GM12878 (cell line): ENCODE measurements at regions not wholly inside any gene's neighbourhood (a gene's known extent, or its start where the extent isn't known, plus 50 kb on each side); places are given as distances from the start of the nearest gene placed in this dataset.

Experiments
- ATAC-seq: fragments of 200-7000 bp; cut with Tn5 transposase; 3 replicates; pipeline ENCODE4 v1.9.1; 2020; ENCODE audit warnings: mild to moderate bottlenecking, moderate library complexity
- BruUV-seq: library from RNA; stranded (reverse); fragments of 400-500 nt; replicated peaks from 2 replicates; lab custom pipeline; 2021; lab: Mats Ljungman, UMichigan
- CTCF ChIA-PET: fragments of 300-600 bp; sonication (Branson Sonifier 250); formaldehyde crosslinking; extraction: SDS; loops from one replicate; lab custom pipeline; 2021; ENCODE audit warnings: inconsistent platforms; lab: Yijun Ruan, JAX
- POLR2A ChIA-PET: fragments of 350-600 bp; formaldehyde crosslinking; extraction: SDS; loops from one replicate; lab custom pipeline; 2021; ENCODE audit warnings: inconsistent platforms; lab: Charles Lee
- RAD21 ChIA-PET: fragments of 300-600 bp; sonication (Branson Sonifier 250); formaldehyde crosslinking; loops from one replicate; lab custom pipeline; 2023; ENCODE audit warnings: antibody characterized with exemption; ENCODE audit not compliant: unreplicated experiment; lab: Charles Lee
- SMC1A ChIA-PET: fragments of 300-600 bp; sonication (Branson Sonifier 250); formaldehyde crosslinking; loops from one replicate; lab custom pipeline; 2023; ENCODE audit not compliant: unreplicated experiment, uncharacterized antibody; lab: Charles Lee
- DNase-seq: peaks from one replicate; pipeline ENCODE4 v3.0.0-alpha.2; 2011; ENCODE audit warnings: low read depth, low spot score
- FAIRE-seq: peaks from 3 replicates; lab custom pipeline; 2011; peaks lifted over from hg19 to GRCh38; lab: Jason Lieb, UNC
- H2AFZ ChIP-seq: 2 replicates; pipeline ENCODE4 v1.6.0; 2011; ENCODE audit warnings: low read depth, low read length, control low read depth; ENCODE audit not compliant: control insufficient read depth
- H3K27ac ChIP-seq: 2 replicates; pipeline ENCODE4 v1.5.1; 2011; ENCODE audit warnings: control low read depth; ENCODE audit not compliant: control insufficient read depth, insufficient read depth
- H3K27me3 ChIP-seq, 2 experiments: replicated peaks in 1 of 2; 2 replicates each; pipeline versions ENCODE4 v1.6.0 to v1.6.1; 2011; ENCODE audit warnings: low read length in 1 of 2; ENCODE audit not compliant: control insufficient read depth in 2 of 2, insufficient read depth in 2 of 2
- H3K36me3 ChIP-seq, 2 experiments: 2 replicates each; pipeline ENCODE4 v1.5.1; 2011; ENCODE audit warnings: low read length in 1 of 2; ENCODE audit not compliant: control insufficient read depth in 2 of 2, insufficient read depth in 2 of 2
- H3K4me1 ChIP-seq: 2 replicates; pipeline ENCODE4 v1.6.1; 2011; ENCODE audit warnings: mild to moderate bottlenecking, low read length, moderate library complexity, mixed read lengths; ENCODE audit not compliant: control insufficient read depth, insufficient read depth
- H3K4me2 ChIP-seq: 2 replicates; pipeline ENCODE4 v1.6.0; 2011; ENCODE audit warnings: control low read depth; ENCODE audit not compliant: control insufficient read depth, insufficient read depth
- H3K4me3 ChIP-seq: fragments of 200-600 bp; sonication (generic); 2 replicates; pipeline ENCODE4 v1.5.1; 2016
- H3K79me2 ChIP-seq: 2 replicates; pipeline ENCODE4 v1.6.0; 2011; ENCODE audit warnings: low read length; ENCODE audit not compliant: control insufficient read depth, insufficient read depth
- H3K9ac ChIP-seq: 2 replicates; pipeline ENCODE4 v1.8.0; 2011; ENCODE audit warnings: low read length, control low read depth, mixed read lengths; ENCODE audit not compliant: control insufficient read depth, insufficient read depth
- H3K9me3 ChIP-seq: replicated peaks from 3 replicates; pipeline ENCODE4 v1.5.1; 2011; ENCODE audit warnings: mild to moderate bottlenecking, low read length; ENCODE audit not compliant: control insufficient read depth, insufficient read depth
- H4K20me1 ChIP-seq: 2 replicates; pipeline ENCODE4 v1.6.0; 2011; ENCODE audit not compliant: control insufficient read depth, insufficient read depth
- ATF7 ChIP-seq: fragments of 450-650 bp; IDR thresholded peaks from 2 replicates; pipeline ENCODE4 v1.6.1; 2016; ENCODE audit warnings: low read depth, mild to moderate bottlenecking
- CHD1 ChIP-seq: IDR thresholded peaks from 2 replicates; pipeline ENCODE4 v1.6.1; 2012; ENCODE audit warnings: low read depth, low read length, improper control_type of control experiment
- EED ChIP-seq: sonication (generic); IDR thresholded peaks from 2 replicates; pipeline ENCODE4 v1.6.1; 2016; ENCODE audit warnings: antibody characterized with exemption, low read depth
- JUNB ChIP-seq: IDR thresholded peaks from 2 replicates; pipeline ENCODE4 v1.6.1; 2016; ENCODE audit warnings: antibody characterized with exemption, mild to moderate bottlenecking
- RUNX3 ChIP-seq: IDR thresholded peaks from 2 replicates; pipeline ENCODE4 v1.6.1; 2012; ENCODE audit warnings: low read length, inconsistent platforms
- SMC3 ChIP-seq: IDR thresholded peaks from 2 replicates; pipeline ENCODE4 v1.6.1; 2011; ENCODE audit warnings: low read length, improper control_type of control experiment, borderline replicate concordance
- SUPT20H ChIP-seq: IDR thresholded peaks from 2 replicates; pipeline ENCODE4 v1.6.1; 2011; ENCODE audit warnings: low read depth, mild to moderate bottlenecking, low read length, moderate library complexity, borderline replicate concordance; ENCODE audit not compliant: control insufficient read depth
- ZNF274 ChIP-seq: IDR thresholded peaks from one replicate; pipeline ENCODE4 v1.8.0; 2011; ENCODE audit not compliant: insufficient read length, insufficient read depth
- WGBS: methylation state at CpG from one replicate; pipeline ENCODE4 v1.1.6; 2016; ENCODE audit warnings: low lambda C conversion rate; ENCODE audit not compliant: insufficient replicate concordance, insufficient coverage; ENCODE audit errors: missing lambda C conversion rate; 5-methylcytosine and 5-hydroxymethylcytosine counted together
- in situ Hi-C: fragments of 300-500 bp; cut with MboI; formaldehyde crosslinking; loops from 9 replicates; pipeline ENCODE4 v1.14.3; 2018; ENCODE audit warnings: mixed read lengths
- intact Hi-C: fragments of 100-400 bp; cut with micrococcal nuclease; formaldehyde crosslinking; loops from one replicate; pipeline ENCODE4 v1.14.2; 2022; ENCODE audit not compliant: unreplicated experiment
- TF ChIP-seq, protein P1 (sequence below): fragments of 450-650 bp; IDR thresholded peaks from 2 replicates; pipeline ENCODE4 v1.6.1; 2017; ENCODE audit warnings: mild to moderate bottlenecking, moderate library complexity
- TF ChIP-seq, protein P2 (sequence below): fragments of 450-650 bp; IDR thresholded peaks from 2 replicates; pipeline ENCODE4 v1.6.1; 2017; ENCODE audit warnings: mild to moderate bottlenecking, low read depth, inconsistent platforms; ENCODE audit not compliant: poor library complexity, severe bottlenecking
- TF ChIP-seq, protein P3 (sequence below): IDR thresholded peaks from 2 replicates; pipeline ENCODE4 v1.6.1; 2012; ENCODE audit warnings: mild to moderate bottlenecking, low read depth, low read length
- TF ChIP-seq, protein P4 (sequence below): fragments of 450-650 bp; IDR thresholded peaks from 2 replicates; pipeline ENCODE4 v1.6.1; 2017; ENCODE audit warnings: low read depth, mild to moderate bottlenecking, moderate library complexity

DNA sequence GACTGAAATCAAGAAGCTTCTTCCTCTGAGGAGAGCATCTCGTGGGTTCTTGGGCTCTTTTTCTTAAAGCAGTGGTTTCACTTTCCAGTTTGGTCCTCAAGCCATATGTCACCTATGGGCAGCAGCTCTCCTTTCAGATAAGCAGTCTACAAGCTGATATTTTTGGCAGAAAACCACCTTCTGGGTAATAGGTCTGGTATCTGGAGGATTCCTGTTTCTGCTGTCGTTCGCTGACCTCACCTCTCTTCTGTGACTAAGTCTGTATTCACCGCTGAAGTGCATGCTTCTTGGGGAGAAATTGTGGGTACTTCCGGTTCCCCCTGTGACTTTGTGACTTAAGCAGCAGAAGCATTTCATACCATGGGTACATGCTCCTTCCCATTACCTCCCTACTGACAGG is 193.6 kb downstream of the EDN1 start:
- peak overlapping the region; percentile 80 for H2AFZ ChIP-seq
- intact Hi-C loops (loop anchor here (5.0 kb wide), 2 partner anchors 126 to 191 kb away; partner anchors contain the start of gene EDN1), in situ Hi-C loops (no loop called here)
- ChIA-PET SMC1A (interaction anchor here (0.5 to 7.6 kb wide), 24 partner anchors 9 to 391 kb away, joined by 3 to 66 read pairs (median 12); partner anchors contain the start of gene EDN1), CTCF (interaction anchor here (0.9 to 4.0 kb wide), 25 partner anchors 9 to 828 kb away, joined by 3 to 54 read pairs (median 8); partner anchors contain the start of gene EDN1), RAD21 (interaction anchor here (0.9 to 3.9 kb wide), 17 partner anchors 13 to 203 kb away, joined by 3 to 60 read pairs (median 8); partner anchors contain the start of gene EDN1), POLR2A (interaction anchor here (0.5 to 2.4 kb wide), 8 partner anchors 11 to 463 kb away, joined by 3 to 9 read pairs (median 6); no protein-coding TSS in a partner anchor)
- peak overlapping the region; percentile 27; the same call in 1 of the 2 replicates for H3K4me3 ChIP-seq
- H3K79me2 ChIP-seq = no peaks in the 10 kb centered on the region
- no TSS peak for BruUV-seq
- H4K20me1 ChIP-seq = no peaks in the 10 kb centered on the region
- H3K4me1 ChIP-seq = peaks cover 7% of the 10 kb centered on the region; the same call in 1 of the 2 replicates
- 1% methylated on average over 5 of the region's 5 CpGs for WGBS
- H3K4me2 ChIP-seq = peak overlapping the region; percentile 56
- DNase-seq = peak; percentile 64
- ATAC-seq = peak; percentile 94
- H3K36me3 ChIP-seq = no peaks in the 10 kb centered on the region
- H3K9me3 ChIP-seq = no peaks in the 10 kb centered on the region
- no peak overlapping the region for H3K9ac ChIP-seq
- no peaks in the 10 kb centered on the region for H3K27me3 ChIP-seq
- no peak overlapping the region for H3K27ac ChIP-seq
- peak; percentile 75 for FAIRE-seq
- 0 out of 2 replicates have a peak, but pooled peaks have one; percentile 30 for TF ChIP-seq EED
- TF ChIP-seq, protein P1, sequence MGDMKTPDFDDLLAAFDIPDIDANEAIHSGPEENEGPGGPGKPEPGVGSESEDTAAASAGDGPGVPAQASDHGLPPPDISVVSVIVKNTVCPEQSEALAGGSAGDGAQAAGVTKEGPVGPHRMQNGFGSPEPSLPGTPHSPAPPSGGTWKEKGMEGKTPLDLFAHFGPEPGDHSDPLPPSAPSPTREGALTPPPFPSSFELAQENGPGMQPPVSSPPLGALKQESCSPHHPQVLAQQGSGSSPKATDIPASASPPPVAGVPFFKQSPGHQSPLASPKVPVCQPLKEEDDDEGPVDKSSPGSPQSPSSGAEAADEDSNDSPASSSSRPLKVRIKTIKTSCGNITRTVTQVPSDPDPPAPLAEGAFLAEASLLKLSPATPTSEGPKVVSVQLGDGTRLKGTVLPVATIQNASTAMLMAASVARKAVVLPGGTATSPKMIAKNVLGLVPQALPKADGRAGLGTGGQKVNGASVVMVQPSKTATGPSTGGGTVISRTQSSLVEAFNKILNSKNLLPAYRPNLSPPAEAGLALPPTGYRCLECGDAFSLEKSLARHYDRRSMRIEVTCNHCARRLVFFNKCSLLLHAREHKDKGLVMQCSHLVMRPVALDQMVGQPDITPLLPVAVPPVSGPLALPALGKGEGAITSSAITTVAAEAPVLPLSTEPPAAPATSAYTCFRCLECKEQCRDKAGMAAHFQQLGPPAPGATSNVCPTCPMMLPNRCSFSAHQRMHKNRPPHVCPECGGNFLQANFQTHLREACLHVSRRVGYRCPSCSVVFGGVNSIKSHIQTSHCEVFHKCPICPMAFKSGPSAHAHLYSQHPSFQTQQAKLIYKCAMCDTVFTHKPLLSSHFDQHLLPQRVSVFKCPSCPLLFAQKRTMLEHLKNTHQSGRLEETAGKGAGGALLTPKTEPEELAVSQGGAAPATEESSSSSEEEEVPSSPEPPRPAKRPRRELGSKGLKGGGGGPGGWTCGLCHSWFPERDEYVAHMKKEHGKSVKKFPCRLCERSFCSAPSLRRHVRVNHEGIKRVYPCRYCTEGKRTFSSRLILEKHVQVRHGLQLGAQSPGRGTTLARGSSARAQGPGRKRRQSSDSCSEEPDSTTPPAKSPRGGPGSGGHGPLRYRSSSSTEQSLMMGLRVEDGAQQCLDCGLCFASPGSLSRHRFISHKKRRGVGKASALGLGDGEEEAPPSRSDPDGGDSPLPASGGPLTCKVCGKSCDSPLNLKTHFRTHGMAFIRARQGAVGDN = peak; percentile 45; the same call in 1 of the 2 replicates
- no peak for TF ChIP-seq SUPT20H
- TF ChIP-seq CHD1 = no peak
- no peak for TF ChIP-seq ZNF274
- TF ChIP-seq SMC3 = no peak
- peak; percentile 73 for TF ChIP-seq RUNX3
- TF ChIP-seq, protein P2, sequence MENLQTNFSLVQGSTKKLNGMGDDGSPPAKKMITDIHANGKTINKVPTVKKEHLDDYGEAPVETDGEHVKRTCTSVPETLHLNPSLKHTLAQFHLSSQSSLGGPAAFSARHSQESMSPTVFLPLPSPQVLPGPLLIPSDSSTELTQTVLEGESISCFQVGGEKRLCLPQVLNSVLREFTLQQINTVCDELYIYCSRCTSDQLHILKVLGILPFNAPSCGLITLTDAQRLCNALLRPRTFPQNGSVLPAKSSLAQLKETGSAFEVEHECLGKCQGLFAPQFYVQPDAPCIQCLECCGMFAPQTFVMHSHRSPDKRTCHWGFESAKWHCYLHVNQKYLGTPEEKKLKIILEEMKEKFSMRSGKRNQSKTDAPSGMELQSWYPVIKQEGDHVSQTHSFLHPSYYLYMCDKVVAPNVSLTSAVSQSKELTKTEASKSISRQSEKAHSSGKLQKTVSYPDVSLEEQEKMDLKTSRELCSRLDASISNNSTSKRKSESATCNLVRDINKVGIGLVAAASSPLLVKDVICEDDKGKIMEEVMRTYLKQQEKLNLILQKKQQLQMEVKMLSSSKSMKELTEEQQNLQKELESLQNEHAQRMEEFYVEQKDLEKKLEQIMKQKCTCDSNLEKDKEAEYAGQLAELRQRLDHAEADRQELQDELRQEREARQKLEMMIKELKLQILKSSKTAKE = peak; percentile 17
- TF ChIP-seq, protein P3, sequence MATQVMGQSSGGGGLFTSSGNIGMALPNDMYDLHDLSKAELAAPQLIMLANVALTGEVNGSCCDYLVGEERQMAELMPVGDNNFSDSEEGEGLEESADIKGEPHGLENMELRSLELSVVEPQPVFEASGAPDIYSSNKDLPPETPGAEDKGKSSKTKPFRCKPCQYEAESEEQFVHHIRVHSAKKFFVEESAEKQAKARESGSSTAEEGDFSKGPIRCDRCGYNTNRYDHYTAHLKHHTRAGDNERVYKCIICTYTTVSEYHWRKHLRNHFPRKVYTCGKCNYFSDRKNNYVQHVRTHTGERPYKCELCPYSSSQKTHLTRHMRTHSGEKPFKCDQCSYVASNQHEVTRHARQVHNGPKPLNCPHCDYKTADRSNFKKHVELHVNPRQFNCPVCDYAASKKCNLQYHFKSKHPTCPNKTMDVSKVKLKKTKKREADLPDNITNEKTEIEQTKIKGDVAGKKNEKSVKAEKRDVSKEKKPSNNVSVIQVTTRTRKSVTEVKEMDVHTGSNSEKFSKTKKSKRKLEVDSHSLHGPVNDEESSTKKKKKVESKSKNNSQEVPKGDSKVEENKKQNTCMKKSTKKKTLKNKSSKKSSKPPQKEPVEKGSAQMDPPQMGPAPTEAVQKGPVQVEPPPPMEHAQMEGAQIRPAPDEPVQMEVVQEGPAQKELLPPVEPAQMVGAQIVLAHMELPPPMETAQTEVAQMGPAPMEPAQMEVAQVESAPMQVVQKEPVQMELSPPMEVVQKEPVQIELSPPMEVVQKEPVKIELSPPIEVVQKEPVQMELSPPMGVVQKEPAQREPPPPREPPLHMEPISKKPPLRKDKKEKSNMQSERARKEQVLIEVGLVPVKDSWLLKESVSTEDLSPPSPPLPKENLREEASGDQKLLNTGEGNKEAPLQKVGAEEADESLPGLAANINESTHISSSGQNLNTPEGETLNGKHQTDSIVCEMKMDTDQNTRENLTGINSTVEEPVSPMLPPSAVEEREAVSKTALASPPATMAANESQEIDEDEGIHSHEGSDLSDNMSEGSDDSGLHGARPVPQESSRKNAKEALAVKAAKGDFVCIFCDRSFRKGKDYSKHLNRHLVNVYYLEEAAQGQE = 0 out of 2 replicates have a peak, but pooled peaks have one; percentile 23
- peak; percentile 12; the same call in 1 of the 2 replicates for TF ChIP-seq JUNB
- 0 out of 2 replicates have a peak, but pooled peaks have one; percentile 14 for TF ChIP-seq ATF7
- TF ChIP-seq, protein P4, sequence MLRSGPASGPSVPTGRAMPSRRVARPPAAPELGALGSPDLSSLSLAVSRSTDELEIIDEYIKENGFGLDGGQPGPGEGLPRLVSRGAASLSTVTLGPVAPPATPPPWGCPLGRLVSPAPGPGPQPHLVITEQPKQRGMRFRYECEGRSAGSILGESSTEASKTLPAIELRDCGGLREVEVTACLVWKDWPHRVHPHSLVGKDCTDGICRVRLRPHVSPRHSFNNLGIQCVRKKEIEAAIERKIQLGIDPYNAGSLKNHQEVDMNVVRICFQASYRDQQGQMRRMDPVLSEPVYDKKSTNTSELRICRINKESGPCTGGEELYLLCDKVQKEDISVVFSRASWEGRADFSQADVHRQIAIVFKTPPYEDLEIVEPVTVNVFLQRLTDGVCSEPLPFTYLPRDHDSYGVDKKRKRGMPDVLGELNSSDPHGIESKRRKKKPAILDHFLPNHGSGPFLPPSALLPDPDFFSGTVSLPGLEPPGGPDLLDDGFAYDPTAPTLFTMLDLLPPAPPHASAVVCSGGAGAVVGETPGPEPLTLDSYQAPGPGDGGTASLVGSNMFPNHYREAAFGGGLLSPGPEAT = peak; percentile 25; the same call in 1 of the 2 replicates
